Activated naive CD4-positive, alpha-beta T cell treated with anti-CD3 and anti-CD28 coated beads for 36 hours (primary cell): ENCODE measurements at regions not wholly inside any gene's neighbourhood (a gene's known extent, or its start where the extent isn't known, plus 50 kb on each side); places are given as distances from the start of the nearest gene placed in this dataset.
"Not testable (repeated sequence)": the region's sequence is repeated elsewhere in the genome, so short reads cannot be mapped to it uniquely, and the experiment has no call there.

ENCODE experiments used
- CTCF ChIA-PET: fragments of 350-600 bp; sonication (Branson Sonifier 250); formaldehyde crosslinking; loops from one replicate; lab custom pipeline; 2021; ENCODE audit warnings: antibody characterized with exemption; lab: Charles Lee
- DNase-seq: peaks from one replicate; pipeline ENCODE4 v3.0.0-alpha.2; 2020
- H3K27ac Mint-ChIP-seq: one replicate; pipeline ENCODE4 v1.8.0; 2021; ENCODE audit warnings: mild to moderate bottlenecking, mixed read lengths
- H3K27me3 Mint-ChIP-seq: one replicate; pipeline ENCODE4 v1.8.0; 2021; ENCODE audit warnings: low read depth, mixed read lengths
- H3K36me3 Mint-ChIP-seq: one replicate; pipeline ENCODE4 v1.8.0; 2021; ENCODE audit warnings: low read depth, mixed read lengths
- H3K4me1 Mint-ChIP-seq: one replicate; pipeline ENCODE4 v1.8.0; 2021; ENCODE audit warnings: low read depth, mixed read lengths
- H3K4me3 Mint-ChIP-seq: one replicate; pipeline ENCODE4 v1.8.0; 2021; ENCODE audit warnings: mild to moderate bottlenecking, moderate library complexity, mixed read lengths
- H3K9me3 Mint-ChIP-seq: one replicate; pipeline ENCODE4 v1.8.0; 2021; ENCODE audit warnings: mixed read lengths
- intact Hi-C: fragments of 100-400 bp; cut with micrococcal nuclease; formaldehyde crosslinking; loops from one replicate; pipeline ENCODE4 v1.15.1; 2023

DNA sequence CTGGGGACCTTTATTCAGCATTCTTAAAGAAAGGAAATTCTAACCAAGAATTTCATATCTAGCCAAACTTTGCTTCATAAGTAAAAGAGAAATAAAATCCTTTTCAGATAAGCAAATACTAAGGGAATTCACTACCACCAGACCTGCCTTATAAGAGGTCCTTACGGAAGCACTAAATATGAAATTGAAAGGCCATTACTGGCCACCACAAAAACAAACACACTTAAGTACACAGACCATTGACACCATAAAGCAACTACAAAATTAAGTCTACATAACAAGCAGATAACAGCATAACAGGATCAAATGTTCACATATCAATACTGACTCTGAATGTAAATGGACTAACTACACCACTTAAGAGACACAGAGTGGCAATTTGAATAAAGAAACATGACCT is 361.4 kb upstream of the POU5F2 start:
- Mint-ChIP-seq H3K4me1 (peaks cover 51% of the 10 kb centered on the region), H3K9me3 (peaks cover 24% of the 10 kb centered on the region), H3K4me3 (no peak overlapping the region), H3K36me3 (peaks cover 51% of the 10 kb centered on the region), H3K27ac (no peak overlapping the region), H3K27me3 (no peaks in the 10 kb centered on the region)
- intact Hi-C loops, result no loop called here
- DNase-seq, result no peak
- CTCF ChIA-PET, result no interaction called here

DNA sequence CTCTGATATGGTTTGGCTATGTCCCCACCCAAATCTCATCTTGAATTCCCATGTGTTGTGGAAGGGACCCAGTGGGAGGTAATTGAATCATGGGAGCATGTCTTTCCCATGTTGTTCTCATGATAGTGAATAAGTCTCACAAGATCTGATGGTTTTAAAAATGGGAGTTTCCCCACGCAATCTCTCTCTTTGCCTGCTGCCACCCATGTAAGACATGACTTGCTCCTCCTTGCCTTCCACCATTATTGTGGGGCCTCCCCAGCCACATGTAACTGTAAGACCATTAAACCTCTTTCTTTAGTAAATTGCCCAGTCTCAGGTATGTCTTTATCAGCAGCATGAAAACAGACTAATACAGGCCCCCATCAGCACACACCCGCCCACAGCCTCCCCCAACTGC is 356.0 kb upstream of the POU5F2 start:
- H3K27me3 Mint-ChIP-seq, H3K4me3 Mint-ChIP-seq, intact Hi-C loops, H3K27ac Mint-ChIP-seq, DNase-seq: not testable (repeated sequence)
- Mint-ChIP-seq H3K9me3 (peaks cover 15% of the 10 kb centered on the region), H3K4me1 (peaks cover 33% of the 10 kb centered on the region), H3K36me3 (peaks cover 40% of the 10 kb centered on the region)
- CTCF ChIA-PET, result interaction anchor here (0.7 kb wide), 1 partner anchor 8 kb away, joined by 3 read pairs; no protein-coding TSS in a partner anchor

DNA sequence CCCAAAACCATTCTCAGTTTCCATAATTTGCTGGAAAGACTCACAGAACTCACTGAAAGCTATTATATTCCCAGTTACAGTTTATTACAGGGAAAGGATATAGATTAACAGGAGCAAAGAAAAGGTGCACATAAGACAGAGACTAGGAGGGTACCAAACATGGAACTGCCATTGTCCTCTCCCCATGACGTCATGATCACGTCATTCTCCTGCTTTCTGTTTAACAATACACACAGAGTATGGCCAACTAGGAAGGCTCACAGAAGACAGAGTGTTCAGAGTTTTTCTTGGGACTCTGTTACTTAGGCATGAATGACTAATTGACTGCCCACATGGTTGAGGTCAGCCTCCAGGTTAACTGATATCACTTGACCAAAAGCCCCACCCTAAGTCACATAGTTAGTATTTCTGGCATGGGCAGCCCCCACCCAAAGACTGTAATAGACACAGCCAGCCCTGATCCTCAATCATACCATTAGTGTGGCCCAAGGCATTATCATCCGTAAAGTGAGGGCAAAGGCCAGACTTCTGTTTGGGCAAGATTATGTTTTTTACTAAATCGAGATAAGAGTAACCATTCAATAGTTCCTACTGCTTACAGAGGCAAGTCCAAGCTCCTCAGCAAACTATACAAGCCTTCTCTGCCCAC is 353.5 kb upstream of the POU5F2 start:
- Mint-ChIP-seq H3K27ac (no peak overlapping the region), H3K4me1 (peaks cover 31% of the 10 kb centered on the region), H3K4me3 (no peak overlapping the region), H3K27me3 (no peaks in the 10 kb centered on the region), H3K9me3 (peaks cover 11% of the 10 kb centered on the region), H3K36me3 (peaks cover 27% of the 10 kb centered on the region)
- intact Hi-C loops, result no loop called here
- no peak for DNase-seq
- CTCF ChIA-PET, result no interaction called here

DNA sequence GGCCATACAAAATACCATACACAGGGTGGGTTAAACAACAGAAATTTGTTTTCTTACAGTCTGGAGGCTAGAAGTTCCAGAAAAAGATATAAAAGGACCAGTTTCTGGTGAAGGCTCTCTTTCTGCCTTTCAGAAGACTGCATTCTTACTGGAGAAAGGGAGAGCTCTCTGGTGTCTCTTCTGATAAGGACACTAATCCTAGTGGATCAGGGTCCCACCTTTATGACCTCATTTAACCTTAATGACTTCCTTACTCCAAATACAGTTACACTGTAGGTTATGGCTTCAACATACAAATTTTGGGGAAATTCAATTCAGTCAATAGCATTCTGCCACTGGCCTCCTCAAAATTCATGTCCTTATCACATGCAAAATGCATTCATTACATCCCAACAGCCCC is 351.9 kb upstream of the POU5F2 start:
- peaks cover 8% of the 10 kb centered on the region for H3K9me3 Mint-ChIP-seq
- peaks cover 17% of the 10 kb centered on the region for H3K36me3 Mint-ChIP-seq
- no peak overlapping the region for H3K4me3 Mint-ChIP-seq
- H3K27me3 Mint-ChIP-seq, result no peaks in the 10 kb centered on the region
- intact Hi-C loops, result no loop called here
- peaks cover 22% of the 10 kb centered on the region for H3K4me1 Mint-ChIP-seq
- no peak for DNase-seq
- CTCF ChIA-PET, result no interaction called here
- H3K27ac Mint-ChIP-seq, result no peak overlapping the region

DNA sequence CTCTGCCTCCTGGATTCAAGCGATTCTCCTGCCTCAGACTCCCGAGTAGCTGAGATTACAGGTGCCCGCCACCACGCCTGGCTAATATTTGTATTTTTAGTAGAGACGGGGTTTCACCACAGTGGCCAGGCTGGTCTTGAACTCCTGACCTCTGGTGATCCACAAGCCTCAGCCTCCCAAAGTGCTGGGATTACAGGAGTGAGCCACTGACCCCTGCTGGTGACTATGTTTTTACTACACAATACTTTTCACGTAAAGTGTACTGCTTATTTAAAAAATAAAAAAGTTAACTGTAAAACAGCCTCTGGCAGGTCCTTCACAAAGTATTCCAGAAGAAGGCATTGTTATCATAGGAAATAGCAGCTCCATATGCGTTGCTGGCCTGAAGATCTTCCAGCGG is 345.2 kb upstream of the POU5F2 start:
- H3K9me3 Mint-ChIP-seq, intact Hi-C loops, H3K36me3 Mint-ChIP-seq, H3K4me3 Mint-ChIP-seq, DNase-seq, H3K27me3 Mint-ChIP-seq, H3K27ac Mint-ChIP-seq: not testable (repeated sequence)
- CTCF ChIA-PET, result interaction anchor here (0.6 to 1.6 kb wide), 4 partner anchors 12 to 1769 kb away, joined by 3 to 9 read pairs (median 4); no protein-coding TSS in a partner anchor
- peaks cover 19% of the 10 kb centered on the region for H3K4me1 Mint-ChIP-seq

DNA sequence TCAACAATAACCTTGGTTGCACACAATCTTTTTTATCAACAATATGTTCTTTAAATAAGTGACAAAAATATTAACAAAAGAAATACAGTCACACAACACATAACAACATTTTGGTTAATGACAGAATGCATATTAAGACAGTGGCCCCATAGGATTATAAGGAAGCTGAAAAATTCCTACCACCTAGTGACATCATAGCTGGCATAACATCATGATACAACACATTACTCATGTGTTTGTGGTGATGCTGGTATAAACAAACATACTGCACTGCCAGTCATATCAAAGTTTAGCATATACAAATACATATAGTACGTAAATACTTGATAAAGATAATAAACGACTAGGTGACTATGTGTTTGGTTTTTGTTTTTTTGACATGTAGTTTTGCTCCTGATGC is 344.8 kb upstream of the POU5F2 start:
- H3K9me3 Mint-ChIP-seq, result no peaks in the 10 kb centered on the region
- no peak overlapping the region for H3K27ac Mint-ChIP-seq
- H3K36me3 Mint-ChIP-seq, result peaks cover 7% of the 10 kb centered on the region
- intact Hi-C loops, result no loop called here
- H3K4me1 Mint-ChIP-seq, result peaks cover 23% of the 10 kb centered on the region
- no peaks in the 10 kb centered on the region for H3K27me3 Mint-ChIP-seq
- CTCF ChIA-PET, result interaction anchor here (0.7 to 1.6 kb wide), 3 partner anchors 13 to 863 kb away, joined by 3 to 4 read pairs (median 3); no protein-coding TSS in a partner anchor
- H3K4me3 Mint-ChIP-seq, result no peak overlapping the region
- DNase-seq, result no peak

DNA sequence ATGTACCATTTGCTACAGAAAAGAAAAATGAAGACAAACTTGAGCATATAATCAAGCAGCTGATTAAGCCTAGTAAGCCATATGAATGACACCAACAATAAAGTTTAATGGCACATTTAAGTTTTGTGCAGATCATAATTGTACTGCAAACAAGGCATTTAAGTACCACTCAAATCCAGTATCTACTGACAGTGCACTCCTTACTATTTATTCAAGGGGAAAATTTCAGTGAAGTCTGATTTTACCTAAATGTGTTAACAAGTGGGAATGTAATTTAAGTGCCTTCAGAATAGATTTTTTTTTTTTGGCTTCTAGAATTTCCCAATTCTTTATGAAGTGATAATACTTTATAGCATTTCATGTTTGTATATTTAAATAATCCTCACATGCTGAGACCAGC is 341.0 kb upstream of the POU5F2 start:
- CTCF ChIA-PET, result no interaction called here
- DNase-seq, result no peak
- H3K4me1 Mint-ChIP-seq, result peaks cover 27% of the 10 kb centered on the region
- peaks cover 7% of the 10 kb centered on the region for H3K36me3 Mint-ChIP-seq
- H3K27ac Mint-ChIP-seq, result no peak overlapping the region
- H3K9me3 Mint-ChIP-seq, result no peaks in the 10 kb centered on the region
- no peaks in the 10 kb centered on the region for H3K27me3 Mint-ChIP-seq
- intact Hi-C loops, result no loop called here
- H3K4me3 Mint-ChIP-seq, result no peak overlapping the region

DNA sequence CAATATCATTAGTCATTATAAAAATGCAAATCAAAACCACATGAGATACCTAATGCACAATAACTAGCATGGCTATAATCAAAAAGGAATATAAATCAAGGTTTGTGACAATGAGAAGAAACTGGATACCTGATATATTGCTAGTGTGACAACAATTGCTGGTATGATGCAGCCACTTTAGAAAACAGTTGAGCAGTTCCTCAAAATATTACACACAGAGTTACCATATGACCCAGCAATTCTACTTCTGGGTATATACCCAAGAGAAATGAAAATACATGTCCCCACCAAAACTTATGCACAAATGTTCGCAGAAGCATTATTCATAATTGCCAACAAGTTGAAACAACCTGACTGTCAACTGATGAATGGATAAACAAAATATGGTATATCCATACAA is 339.7 kb upstream of the POU5F2 start:
- peaks cover 7% of the 10 kb centered on the region for H3K36me3 Mint-ChIP-seq
- H3K9me3 Mint-ChIP-seq, result no peaks in the 10 kb centered on the region
- no peak overlapping the region for H3K4me3 Mint-ChIP-seq
- intact Hi-C loops, result no loop called here
- H3K27me3 Mint-ChIP-seq, result no peaks in the 10 kb centered on the region
- CTCF ChIA-PET, result no interaction called here
- DNase-seq, result no peak
- H3K27ac Mint-ChIP-seq, result no peak overlapping the region
- peaks cover 31% of the 10 kb centered on the region for H3K4me1 Mint-ChIP-seq

DNA sequence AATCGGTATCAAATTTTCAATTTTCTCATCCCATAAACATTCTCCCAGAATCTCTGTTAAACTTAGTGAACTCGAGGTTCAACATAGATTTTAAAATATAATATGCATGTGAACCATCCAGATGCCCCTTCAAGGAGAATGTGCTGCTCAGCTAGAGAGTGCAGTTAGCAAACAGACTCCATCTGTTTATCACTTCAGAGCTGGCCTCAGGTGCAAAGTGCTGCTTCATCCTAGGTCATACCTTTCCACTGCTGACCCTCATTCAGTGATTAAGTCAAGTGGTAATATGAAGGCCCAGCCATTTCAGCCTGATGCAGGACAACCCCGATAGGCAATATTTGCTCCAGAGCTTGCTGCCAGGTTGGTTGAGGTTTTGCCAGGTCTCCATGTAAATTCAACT is 339.0 kb upstream of the POU5F2 start:
- Mint-ChIP-seq H3K9me3 (no peaks in the 10 kb centered on the region), H3K4me1 (peaks cover 31% of the 10 kb centered on the region), H3K27me3 (no peaks in the 10 kb centered on the region), H3K27ac (no peak overlapping the region), H3K4me3 (no peak overlapping the region), H3K36me3 (peaks cover 3% of the 10 kb centered on the region)
- intact Hi-C loops, result no loop called here
- CTCF ChIA-PET, result no interaction called here
- DNase-seq, result no peak

DNA sequence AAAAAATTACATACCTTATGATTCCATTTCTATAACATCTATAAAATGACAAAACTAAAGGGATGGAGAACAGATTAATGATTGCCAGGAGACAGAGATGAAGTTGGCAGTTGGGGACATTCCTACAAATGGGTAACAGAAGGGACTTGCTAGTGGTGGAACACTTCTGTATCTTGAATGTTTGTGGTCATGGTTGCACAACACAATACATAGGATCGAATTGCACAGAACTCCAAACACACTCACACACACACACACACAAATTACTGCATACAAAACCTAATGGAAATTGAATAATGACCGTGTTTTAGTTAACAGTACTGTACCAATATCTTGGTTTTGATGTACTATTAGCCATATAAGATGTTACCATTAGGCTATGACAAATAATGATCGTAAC is 330.7 kb upstream of the POU5F2 start:
- H3K36me3 Mint-ChIP-seq, result peaks cover 45% of the 10 kb centered on the region
- peaks cover 10% of the 10 kb centered on the region for H3K4me1 Mint-ChIP-seq
- no peak for DNase-seq
- CTCF ChIA-PET, result no interaction called here
- H3K27ac Mint-ChIP-seq, result no peak overlapping the region
- no peaks in the 10 kb centered on the region for H3K27me3 Mint-ChIP-seq
- H3K4me3 Mint-ChIP-seq, result no peak overlapping the region
- peaks cover 14% of the 10 kb centered on the region for H3K9me3 Mint-ChIP-seq
- intact Hi-C loops, result no loop called here

DNA sequence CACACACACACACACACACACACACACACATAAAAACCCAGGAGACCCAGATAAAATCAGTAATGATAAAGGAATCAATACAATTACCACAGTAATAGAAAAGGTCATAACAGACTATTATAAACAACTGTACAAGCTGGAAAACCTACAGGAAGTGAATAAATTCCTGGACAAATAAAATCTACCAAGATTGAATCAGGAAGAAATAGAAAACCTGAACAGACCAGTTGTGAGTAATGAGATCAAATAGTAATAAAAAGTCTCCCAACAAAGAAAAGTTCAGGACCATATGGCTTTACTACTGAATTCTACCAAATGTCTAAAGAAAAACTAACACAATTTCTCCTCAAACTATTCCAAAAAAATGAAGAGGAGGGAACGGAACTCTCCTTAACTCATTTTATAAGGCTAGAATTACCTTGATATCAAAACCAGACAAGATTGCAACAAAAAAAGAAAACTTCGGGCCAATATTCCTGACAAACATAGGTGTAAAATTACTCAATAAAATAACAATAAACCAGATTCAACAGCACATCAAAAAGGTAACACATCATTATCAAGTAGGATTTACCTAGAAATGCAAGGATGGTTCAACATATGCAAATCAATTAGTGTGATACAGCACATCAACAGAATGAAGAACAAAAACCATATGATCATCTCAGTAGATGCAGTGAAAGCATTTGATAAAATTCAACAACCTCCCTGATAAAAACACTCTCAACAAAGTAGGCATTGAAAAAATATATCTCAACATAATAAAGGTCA is 325.2 kb upstream of the POU5F2 start:
- peaks cover 20% of the 10 kb centered on the region for H3K4me1 Mint-ChIP-seq
- H3K27me3 Mint-ChIP-seq, result no peaks in the 10 kb centered on the region
- peaks cover 57% of the 10 kb centered on the region for H3K36me3 Mint-ChIP-seq
- no peak overlapping the region for H3K27ac Mint-ChIP-seq
- H3K4me3 Mint-ChIP-seq, result no peak overlapping the region
- DNase-seq, result no peak
- intact Hi-C loops, result no loop called here
- peaks cover 55% of the 10 kb centered on the region for H3K9me3 Mint-ChIP-seq
- CTCF ChIA-PET, result no interaction called here

DNA sequence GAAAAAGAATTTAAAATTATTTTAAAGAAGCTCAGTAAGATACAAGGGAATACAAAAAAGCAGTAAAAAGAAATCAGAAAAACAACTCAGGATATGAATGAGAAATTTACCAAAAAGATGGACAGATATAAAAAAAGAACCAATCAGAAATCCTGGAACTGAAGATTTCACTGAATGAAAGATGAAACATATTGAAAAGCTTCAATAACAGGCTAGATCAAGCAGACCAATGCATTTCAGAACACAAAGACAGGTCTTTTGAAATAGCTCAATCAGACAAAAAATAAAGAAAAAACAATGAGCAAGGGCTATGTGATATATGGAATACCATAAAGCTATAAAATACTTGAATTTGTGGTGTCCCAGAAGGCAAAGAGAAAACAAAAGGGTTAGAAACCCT is 322.6 kb upstream of the POU5F2 start:
- intact Hi-C loops, result no loop called here
- Mint-ChIP-seq H3K27ac (no peak overlapping the region), H3K4me1 (peaks cover 20% of the 10 kb centered on the region), H3K27me3 (no peaks in the 10 kb centered on the region), H3K9me3 (peaks cover 56% of the 10 kb centered on the region), H3K4me3 (no peak overlapping the region), H3K36me3 (peaks cover 56% of the 10 kb centered on the region)
- CTCF ChIA-PET, result no interaction called here
- DNase-seq, result no peak

DNA sequence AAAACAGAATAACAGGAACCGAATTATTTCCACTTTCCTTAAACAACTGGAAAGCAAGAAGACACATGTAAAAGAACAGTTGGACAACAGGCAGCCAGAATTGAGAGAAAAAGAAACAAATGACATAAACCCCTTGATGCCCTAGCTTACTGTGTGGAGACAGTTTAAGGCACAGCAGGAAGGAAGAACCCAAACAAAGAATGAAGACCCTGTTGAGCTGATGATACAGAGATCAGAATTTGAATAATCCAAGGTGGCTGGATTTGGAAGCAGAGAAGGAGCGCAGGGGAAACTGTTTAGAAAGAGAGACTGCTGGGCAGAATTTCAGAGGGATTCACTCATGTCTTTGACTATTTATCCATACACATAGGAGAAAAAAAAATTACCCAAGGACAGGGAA is 316.3 kb upstream of the POU5F2 start:
- intact Hi-C loops, result no loop called here
- Mint-ChIP-seq H3K27ac (no peak overlapping the region), H3K4me3 (no peak overlapping the region), H3K27me3 (no peaks in the 10 kb centered on the region), H3K36me3 (peaks cover 30% of the 10 kb centered on the region), H3K4me1 (peaks cover 18% of the 10 kb centered on the region), H3K9me3 (peaks cover 7% of the 10 kb centered on the region)
- DNase-seq, result no peak
- CTCF ChIA-PET, result no interaction called here
